ENCODE measurements at regions not wholly inside any gene's neighbourhood (a gene's known extent, or its start where the extent isn't known, plus 50 kb on each side); places are given as distances from the start of the nearest gene placed in this dataset.

DNA sequence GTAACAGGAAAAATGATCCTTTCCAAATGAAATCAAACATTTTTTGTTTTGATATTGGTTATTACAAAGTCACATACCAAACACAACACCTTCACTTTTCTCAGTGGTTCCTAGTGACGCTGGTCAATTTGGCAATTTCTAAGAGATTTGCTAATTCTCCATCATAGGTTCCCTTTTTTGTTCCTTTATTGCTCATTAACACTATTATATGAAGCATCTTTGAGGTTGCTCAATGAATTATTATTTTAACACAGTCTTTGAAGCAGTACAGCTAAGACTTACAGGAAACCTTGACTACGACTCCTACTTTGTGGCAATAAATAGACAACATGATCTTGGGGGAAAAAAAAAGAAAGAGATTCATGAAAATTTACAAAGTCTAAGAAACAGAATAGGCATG lies 152.2 kb upstream of the VRK2 start:
- DNase-seq: no peak

DNA sequence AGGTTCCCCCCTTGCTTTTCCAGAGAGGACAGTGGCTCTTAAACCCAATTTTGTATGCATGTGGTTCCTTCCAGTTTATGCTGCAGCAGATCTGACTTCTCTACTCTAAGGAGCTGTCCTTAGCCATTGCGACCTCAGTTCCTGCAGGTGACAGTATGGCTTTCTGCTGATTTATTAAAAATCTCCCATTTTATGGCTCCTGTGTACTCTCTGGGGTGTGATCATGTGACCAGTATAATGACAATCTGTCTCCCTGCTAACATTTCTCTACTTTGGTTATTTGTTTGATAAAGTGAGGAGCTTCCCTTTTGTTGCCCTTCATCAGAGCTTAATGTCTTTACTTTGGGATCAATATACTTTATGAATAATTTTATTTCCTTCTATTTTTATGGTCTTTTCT lies 148.7 kb upstream of the VRK2 start:
- no peak for DNase-seq

DNA sequence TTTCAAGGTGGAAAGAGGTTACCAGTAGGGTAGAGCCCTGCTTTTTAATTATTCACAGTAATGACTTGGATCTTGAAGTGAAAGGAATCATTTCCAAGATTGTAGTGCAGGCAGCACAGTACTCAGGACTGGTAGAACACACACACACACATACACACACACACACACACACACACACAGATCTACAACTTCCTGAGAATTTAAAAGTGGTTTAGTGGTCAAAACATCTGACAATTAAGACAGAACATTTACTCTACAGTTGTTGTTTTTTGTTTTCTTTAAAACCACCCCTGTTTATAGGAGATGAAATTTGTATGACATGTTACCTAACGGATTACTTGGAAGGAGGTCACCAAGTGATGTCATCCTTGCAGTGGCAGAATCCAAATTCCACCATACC lies 146.7 kb upstream of the VRK2 start:
- no peak for DNase-seq

GRCh38 chr2:57902578-57902977 lies 144.0 kb upstream of the VRK2 start:
- no peak for DNase-seq

- DNase-seq: no peak
Observed at GRCh38 chr2:57906152-57906732, 140.4 kb upstream of the VRK2 start.

- no peak for DNase-seq
Observed at GRCh38 chr2:57907411-57907810, 139.2 kb upstream of the VRK2 start.

DNA sequence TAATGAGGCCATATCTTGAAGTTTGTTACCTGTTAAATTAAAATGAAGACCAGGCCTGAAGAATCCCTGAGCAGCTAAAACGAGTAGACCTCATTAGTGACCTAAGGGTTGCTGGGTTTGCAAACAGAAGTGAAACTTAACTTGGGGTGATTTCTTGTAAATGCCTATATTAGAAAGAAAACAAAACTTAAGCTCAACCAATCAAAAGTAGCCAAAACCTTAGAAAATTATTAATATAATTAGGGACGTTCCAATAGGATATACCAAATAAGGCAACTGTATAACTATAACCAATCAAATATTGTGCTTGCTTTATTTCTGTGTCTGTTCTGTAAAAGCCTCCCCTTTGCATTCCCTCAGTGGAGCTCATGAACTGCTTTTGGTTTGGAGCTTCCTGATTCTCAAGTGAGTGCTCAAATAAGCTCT lies 137.9 kb upstream of the VRK2 start:
- no peak for DNase-seq

DNA sequence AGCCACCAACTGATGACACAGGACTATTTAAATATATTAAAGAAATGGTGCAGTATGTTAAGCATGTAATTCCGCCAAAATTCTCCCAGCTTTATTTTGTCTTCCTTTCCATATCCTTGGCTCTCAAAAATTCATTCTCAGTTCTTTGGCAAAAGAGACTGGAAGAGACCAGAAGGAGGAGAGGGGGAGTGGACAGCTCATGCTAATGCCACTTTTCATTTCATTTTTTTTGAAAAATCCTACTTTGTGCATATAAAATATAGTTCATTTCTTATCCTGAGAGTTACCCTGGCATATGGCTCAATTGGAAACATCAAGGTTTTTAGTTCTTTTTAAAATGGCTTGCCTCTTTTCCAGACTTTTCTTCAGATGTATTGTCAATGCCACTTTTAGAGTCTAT lies 128.5 kb upstream of the VRK2 start:
- DNase-seq: no peak

GRCh38 chr2:57920342-57920939 lies 126.2 kb upstream of the VRK2 start:
- DNase-seq: no peak

GRCh38 chr2:57934659-57935058 lies 111.9 kb upstream of the VRK2 start:
- no peak for DNase-seq

DNA sequence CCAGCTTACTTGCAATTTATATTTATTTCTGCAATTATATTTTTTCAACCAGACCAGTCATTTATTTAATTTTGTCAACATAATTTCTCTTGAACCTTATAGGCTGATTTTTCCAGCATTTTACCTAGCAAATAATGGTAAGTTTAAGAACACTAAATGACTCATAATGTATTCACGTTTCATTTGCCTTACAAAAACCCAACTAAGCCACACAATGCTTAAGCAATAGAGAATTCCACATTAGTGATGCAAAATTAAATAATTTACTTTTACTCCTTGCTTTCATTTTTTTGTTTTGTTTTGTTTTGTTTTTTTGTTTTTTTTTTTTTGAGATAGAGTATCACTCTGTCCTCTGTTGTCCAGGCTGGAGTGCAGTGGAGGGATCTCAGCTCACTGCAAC lies 110.4 kb upstream of the VRK2 start:
- DNase-seq: no peak

DNA sequence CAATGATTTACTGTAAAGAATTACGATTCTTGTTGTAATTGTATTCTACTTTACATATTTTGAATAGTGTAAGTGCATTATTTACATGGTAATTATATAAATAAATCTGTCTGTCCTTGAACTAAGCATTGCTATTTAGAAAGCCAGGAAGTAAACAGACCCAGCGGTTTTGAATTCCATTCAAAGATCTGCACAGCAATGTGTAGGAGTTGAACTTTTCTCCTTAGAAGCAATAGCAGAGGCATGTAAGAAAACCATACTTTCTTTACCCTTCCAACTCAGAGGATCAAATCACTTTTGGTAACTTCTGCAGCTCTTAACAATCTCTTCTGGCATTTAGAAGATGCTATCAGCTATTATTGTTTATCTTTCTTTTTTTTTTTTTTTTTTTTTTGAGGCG lies 109.2 kb upstream of the VRK2 start:
- DNase-seq: no peak

DNA sequence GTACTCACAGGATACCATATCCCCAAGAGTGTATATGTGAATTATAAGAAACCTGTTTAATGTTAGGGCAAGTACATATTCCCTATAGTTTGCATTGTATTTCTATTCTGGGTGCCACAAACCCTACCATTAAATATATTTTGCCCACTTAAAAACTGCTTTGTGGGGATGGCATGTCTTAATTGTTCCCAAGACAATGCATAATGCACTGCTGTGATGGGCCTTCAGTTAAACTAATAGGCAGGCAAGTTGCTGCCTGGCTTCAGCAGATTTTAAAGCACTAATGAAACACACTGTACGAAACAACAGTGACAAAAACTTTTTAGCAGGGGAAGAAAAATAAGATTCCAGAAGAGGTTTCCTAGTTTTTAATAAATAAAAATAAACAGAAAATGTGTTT lies 104.8 kb upstream of the VRK2 start:
- no peak for DNase-seq

GRCh38 chr2:57943315-57943714 lies 103.3 kb upstream of the VRK2 start:
- no peak for DNase-seq

DNA sequence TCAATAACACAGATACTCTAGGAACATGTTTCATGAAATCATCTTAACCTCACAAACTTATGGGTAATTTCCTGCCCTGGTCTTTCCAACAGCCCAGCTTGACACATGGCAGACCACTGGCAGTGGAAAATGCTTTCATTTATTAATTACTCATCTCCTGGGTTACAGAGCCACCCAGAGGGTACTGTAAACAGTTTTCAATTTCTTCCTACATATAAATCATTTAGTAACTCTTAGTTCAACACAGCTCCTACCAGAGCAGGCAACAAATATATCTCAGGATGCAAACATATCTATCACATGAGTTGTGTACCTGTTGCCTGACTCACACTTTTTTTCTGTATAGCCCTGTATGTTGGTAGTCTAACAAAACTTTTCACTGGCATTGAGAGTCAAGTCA lies 99.2 kb upstream of the VRK2 start:
- no peak for DNase-seq

DNA sequence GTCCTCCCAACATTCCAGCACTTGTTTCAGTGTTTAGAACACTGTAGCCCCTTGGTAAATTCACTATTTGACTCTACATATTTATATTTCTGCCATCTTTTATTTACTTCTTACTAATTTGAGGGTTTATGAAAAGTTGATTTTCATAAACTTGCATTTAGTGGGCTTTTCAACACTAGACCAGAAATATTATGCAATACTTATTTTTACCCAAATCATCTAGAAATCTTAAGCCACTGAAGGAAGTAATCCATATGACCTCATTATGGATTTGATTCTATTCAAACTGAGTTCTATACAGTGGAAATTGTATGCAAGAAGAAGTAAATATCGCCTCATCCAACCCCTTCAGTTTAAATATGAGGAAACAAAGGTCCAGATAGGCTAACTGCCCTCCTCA lies 92.6 kb upstream of the VRK2 start:
- DNase-seq: no peak

DNA sequence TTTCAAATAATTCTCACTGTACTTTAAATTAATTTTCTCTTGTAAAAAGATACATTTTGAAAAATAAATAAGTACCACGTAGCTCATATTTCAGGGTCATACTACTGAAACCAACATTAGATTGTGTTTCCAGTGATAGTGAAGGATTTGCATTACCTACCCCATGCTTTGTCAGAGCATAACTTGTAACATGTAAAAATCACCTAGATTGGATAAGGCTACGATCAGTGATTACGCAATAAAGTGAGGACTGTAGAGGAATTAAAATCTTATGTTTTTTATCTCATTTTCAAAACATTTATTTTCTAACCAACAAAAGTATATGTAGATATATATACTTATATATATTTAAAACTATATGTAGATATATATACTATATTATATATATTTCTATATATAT lies 89.4 kb upstream of the VRK2 start:
- DNase-seq: no peak

GRCh38 chr2:57959390-57959789 lies 87.2 kb upstream of the VRK2 start:
- DNase-seq: no peak

GRCh38 chr2:57962861-57963260 lies 83.7 kb upstream of the VRK2 start:
- DNase-seq: no peak

DNA sequence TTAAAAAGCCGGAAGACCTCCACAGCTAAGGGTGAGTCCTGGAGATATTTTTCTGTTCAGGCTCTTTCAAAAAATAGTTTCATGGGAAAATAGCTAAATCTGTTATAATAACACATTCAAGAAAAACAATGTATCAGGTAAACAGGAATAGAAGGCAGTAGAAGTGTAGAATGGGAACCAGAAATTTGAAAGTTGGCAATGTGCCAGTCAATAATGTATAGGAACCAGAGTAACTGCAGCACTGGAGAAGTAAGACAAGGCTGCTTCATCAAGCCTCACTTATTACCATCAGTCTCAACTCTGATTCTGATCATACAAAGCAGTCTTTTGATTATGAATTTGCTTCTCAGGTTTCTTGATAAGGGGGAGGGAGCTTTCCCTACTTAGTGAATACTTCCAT lies 81.4 kb upstream of the VRK2 start:
- no peak for DNase-seq

GRCh38 chr2:57965961-57966360 lies 80.6 kb upstream of the VRK2 start:
- DNase-seq: no peak

- no peak for DNase-seq
Observed at GRCh38 chr2:57973621-57974186, 72.9 kb upstream of the VRK2 start.

DNA sequence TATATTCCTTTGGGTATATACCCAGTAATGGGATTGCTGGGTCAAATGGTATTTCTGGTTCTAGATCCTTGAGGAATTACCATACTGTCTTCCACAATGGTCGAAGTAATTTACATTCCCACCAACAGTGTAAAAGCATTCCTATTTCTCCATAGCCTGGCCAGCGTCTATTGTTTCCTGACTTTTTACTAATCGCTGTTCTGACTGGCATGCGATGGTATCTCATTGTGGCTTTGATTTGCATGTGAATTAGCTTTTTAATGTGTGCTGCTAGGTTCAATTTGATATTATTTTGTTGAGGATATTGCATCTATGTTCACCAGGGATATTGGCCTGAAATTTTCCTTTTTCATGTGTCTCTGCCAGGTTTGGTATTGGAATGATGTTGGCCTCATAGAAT lies 67.4 kb upstream of the VRK2 start:
- no peak for DNase-seq

DNA sequence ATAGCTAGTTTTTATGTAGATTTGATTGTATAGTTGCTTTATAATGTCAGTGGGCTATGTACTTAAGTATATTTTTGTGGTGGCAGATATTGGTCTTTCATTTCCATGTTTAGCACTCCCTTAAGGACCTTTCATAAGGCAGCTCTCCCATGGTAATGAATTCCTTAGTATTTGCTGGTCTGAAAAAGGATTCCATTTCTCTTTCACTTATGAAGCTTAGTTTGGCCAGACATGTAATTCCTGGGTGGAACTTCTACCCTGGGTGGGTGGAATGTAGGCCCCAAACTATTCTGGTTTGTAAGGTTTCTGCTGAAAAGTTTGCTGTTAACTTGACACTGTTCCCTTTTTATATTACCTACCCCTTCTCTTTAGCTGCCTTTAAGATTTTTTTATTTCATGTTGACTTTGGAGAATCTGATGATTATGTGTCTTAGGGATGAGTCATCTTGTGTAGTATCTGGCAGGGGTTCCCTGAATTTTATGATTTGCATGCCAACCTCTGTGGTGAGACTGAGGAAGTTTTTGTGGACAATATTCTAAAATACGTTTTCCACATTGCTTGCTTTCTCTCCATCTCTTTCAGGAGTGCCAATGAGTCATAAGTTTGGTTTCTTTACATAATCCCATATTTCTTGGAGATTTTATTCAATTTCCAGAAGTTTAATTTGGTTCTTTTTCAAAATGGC lies 65.4 kb upstream of the VRK2 start:
- DNase-seq: no peak

Measured in activated CD4-positive, CD25-positive, alpha-beta regulatory T cell treated with anti-CD3 and anti-CD28 coated beads, Interleukin-2, amount 50 U/mL, for 72 hours (primary cell).